ENCODE measurements at regions not wholly inside any gene's neighbourhood (a gene's known extent, or its start where the extent isn't known, plus 50 kb on each side); places are given as distances from the start of the nearest gene placed in this dataset.

DNA sequence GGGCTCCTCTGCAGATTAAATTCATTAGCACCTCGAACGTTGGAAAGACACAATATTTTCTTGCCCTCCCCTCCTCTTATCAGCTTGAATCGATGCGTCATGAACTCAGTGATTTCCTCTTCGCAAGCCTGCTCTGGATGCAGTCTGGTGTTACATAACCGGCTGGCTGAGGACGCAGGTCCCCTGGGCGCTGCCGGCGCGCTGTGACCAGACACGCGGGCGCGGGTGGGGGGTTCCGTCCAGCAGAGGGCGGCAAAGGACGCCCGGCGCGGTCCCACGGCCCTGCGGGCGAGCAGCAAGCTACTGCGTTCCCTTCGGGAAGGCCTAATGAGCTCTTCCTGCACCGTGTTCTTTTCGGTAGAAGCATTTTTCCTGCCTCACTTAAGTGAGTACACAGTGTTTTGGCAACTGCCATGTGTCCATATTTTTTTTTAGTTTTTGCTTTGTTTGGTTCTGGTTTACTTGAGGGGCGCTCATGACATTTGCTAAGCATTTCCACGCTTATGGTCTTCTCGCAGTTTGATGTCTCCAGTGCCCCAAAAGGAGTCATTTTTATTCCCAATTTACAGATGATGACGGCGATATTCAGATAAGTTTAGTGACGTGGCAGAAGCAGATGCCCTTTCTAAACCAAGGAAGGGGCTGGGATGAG is 112.2 kb upstream of the MBNL2 start:
- no peaks in the 10 kb centered on the region; a peak in 1 of 5 replicates for H3K9me3 Mint-ChIP-seq
- peak; percentile 81 for DNase-seq
- H3K4me3 Mint-ChIP-seq = no peak overlapping the region; a peak in 1 of 5 replicates
- H2BK5ac ChIP-seq (ENCODE audit: insufficient read length, low read length) = no peak overlapping the region
- H3K4ac ChIP-seq (ENCODE audit: low read depth, low read length) = no peak overlapping the region
- H4K91ac ChIP-seq (ENCODE audit: insufficient read length, low read depth, low read length) = no peak overlapping the region
- H3K14ac ChIP-seq (ENCODE audit: insufficient read depth, low read length) = no peak overlapping the region
- H3K4me1 ChIP-seq (ENCODE audit: insufficient read depth, low read length) = no peaks in the 10 kb centered on the region; the same call in 1 of the 2 replicates
- peak overlapping the region in 1 of 3 experiments; percentile 24; a peak in 2 of 7 replicates for H3K27ac Mint-ChIP-seq
- H2BK15ac ChIP-seq (ENCODE audit: low read depth, low read length) = no peak overlapping the region
- no peaks in the 10 kb centered on the region for H4K20me1 ChIP-seq (ENCODE audit: control insufficient read depth, insufficient read depth, insufficient read length)
- no peak overlapping the region for H4K8ac ChIP-seq (replicated peaks; ENCODE audit: insufficient read length, low read depth, low read length)
- no peak overlapping the region for H3K27ac ChIP-seq (ENCODE audit: insufficient read length, low read depth, low read length)
- no peaks in the 10 kb centered on the region for H3K23me2 ChIP-seq (ENCODE audit: insufficient read length, low read depth, low read length, poor library complexity, severe bottlenecking)
- no peak overlapping the region for H2BK12ac ChIP-seq (ENCODE audit: insufficient read length, low read depth, low read length)
- H3K23ac ChIP-seq (ENCODE audit: insufficient read length, low read depth, low read length) = no peak overlapping the region
- H3K79me1 ChIP-seq (ENCODE audit: insufficient read depth, low read depth, low read length, poor library complexity, severe bottlenecking) = no peaks in the 10 kb centered on the region
- peaks cover 3 to 15% of the 10 kb centered on the region in 2 experiments for H3K4me1 Mint-ChIP-seq
- H3T11ph ChIP-seq (ENCODE audit: low read length) = no peak overlapping the region
- no peak overlapping the region for H2AFZ ChIP-seq (ENCODE audit: low read length)
- WGBS (ENCODE audit: extremely low coverage, insufficient read length, low lambda C conversion rate) = no CpG with 5 or more reads among the region's 34 CpGs
- peaks cover 72% of the 10 kb centered on the region for H3K27me3 Mint-ChIP-seq (ENCODE audit: low read depth)
- peak overlapping the region; percentile 28 for H3K4me2 ChIP-seq (ENCODE audit: insufficient read depth, insufficient read length, low read length)
- H2BK20ac ChIP-seq (ENCODE audit: low read depth, low read length, poor library complexity, severe bottlenecking) = no peak overlapping the region
- H3K9me3 ChIP-seq (ENCODE audit: control insufficient read depth, low read depth, low read length) = no peaks in the 10 kb centered on the region
- no peak overlapping the region for H3K56ac ChIP-seq (ENCODE audit: insufficient read length, low read depth, low read length)
- TF ChIP-seq CTCF (conservative IDR thresholded peaks at IDR 0.05) = peak; percentile 96
- H2AK5ac ChIP-seq (ENCODE audit: insufficient read length, low read length) = no peak overlapping the region
- H3K79me2 ChIP-seq (ENCODE audit: insufficient read depth, low read length) = no peaks in the 10 kb centered on the region
- no peak overlapping the region for H3K18ac ChIP-seq (ENCODE audit: insufficient read length, low read depth, low read length)
- H3K36me3 Mint-ChIP-seq (ENCODE audit: insufficient read depth in 1 of 3, low read depth in 3 of 3) = no peaks in the 10 kb centered on the region
- no peaks in the 10 kb centered on the region for H3K27me3 ChIP-seq (ENCODE audit: insufficient read depth, low read length)
- H2BK120ac ChIP-seq (ENCODE audit: low read depth, low read length, poor library complexity, severe bottlenecking) = no peak overlapping the region
- H3K9ac ChIP-seq (ENCODE audit: extremely low read depth, insufficient read length, low read length) = no peak overlapping the region
- H4K5ac ChIP-seq (ENCODE audit: insufficient read length, low read depth, low read length) = no peak overlapping the region

All from H9 (cell line).